GM12873 (cell line): ENCODE measurements at regions not wholly inside any gene's neighbourhood (a gene's known extent, or its start where the extent isn't known, plus 50 kb on each side); places are given as distances from the start of the nearest gene placed in this dataset.

Experiments used
- CTCF ChIP-seq: IDR thresholded peaks from 2 replicates; pipeline ENCODE4 v1.5.1; 2012; ENCODE audit warnings: low read depth, mild to moderate bottlenecking, moderate library complexity, low read length, control low read depth; ENCODE audit not compliant: insufficient read depth; ENCODE audit errors: missing control alignments

- TF ChIP-seq CTCF, result no peak
Observed at GRCh38 chr6:140847262-140847645, 1285.5 kb upstream of the GJE1 start.

- no peak for TF ChIP-seq CTCF
Observed at GRCh38 chr6:140846503-140847261, 1286.0 kb upstream of the GJE1 start.

GRCh38 chr6:140845701-140846100, 1287.0 kb upstream of the GJE1 start:
- TF ChIP-seq CTCF, result no peak

GRCh38 chr6:140844167-140844566, 1288.6 kb upstream of the GJE1 start:
- no peak for TF ChIP-seq CTCF

- TF ChIP-seq CTCF, result no peak
Observed at GRCh38 chr6:140833408-140833807, 1299.3 kb upstream of the GJE1 start.

- no peak for TF ChIP-seq CTCF
Observed at GRCh38 chr6:140830666-140831065, 1302.1 kb upstream of the GJE1 start.

- TF ChIP-seq CTCF, result no peak
Observed at GRCh38 chr6:140828856-140829255, 1303.9 kb upstream of the GJE1 start.

- no peak for TF ChIP-seq CTCF
Observed at GRCh38 chr6:140827593-140827992, 1305.1 kb upstream of the GJE1 start.
